Upper lobe of left lung (tissue), 4 donors: ENCODE measurements at regions not wholly inside any gene's neighbourhood (a gene's known extent, or its start where the extent isn't known, plus 50 kb on each side); places are given as distances from the start of the nearest gene placed in this dataset.

Experiments
- EP300 ChIP-seq, 4 donors: sonication (generic); formaldehyde crosslinking; IDR thresholded peaks; one replicate each; pipeline ENCODE4 v1.5.1; 2017; ENCODE audit warnings: antibody characterized with exemption in 4 of 4, control low read depth in 2 of 4
- POLR2A ChIP-seq, 4 donors: fragments of 450-650 bp; IDR thresholded peaks; one replicate each; pipeline ENCODE4 v1.5.1; 2016 to 2017; ENCODE audit warnings: antibody characterized with exemption in 4 of 4, mild to moderate bottlenecking in 2 of 4
- POLR2AphosphoS5 ChIP-seq, 2 donors: sonication (generic); formaldehyde crosslinking; IDR thresholded peaks; one replicate each; pipeline ENCODE4 v1.5.1; 2017; ENCODE audit warnings: antibody characterized with exemption in 2 of 2
- TF ChIP-seq, protein P1 (sequence below), 6 experiments: fragments of 450-650 bp in 4 of 6; fragments of 200-600 bp in 2 of 6; sonication (generic) in 2 of 6; IDR thresholded peaks; one replicate each; pipeline ENCODE4 v1.5.1; 2016 to 2019; ENCODE audit warnings: antibody characterized with exemption in 6 of 6

DNA sequence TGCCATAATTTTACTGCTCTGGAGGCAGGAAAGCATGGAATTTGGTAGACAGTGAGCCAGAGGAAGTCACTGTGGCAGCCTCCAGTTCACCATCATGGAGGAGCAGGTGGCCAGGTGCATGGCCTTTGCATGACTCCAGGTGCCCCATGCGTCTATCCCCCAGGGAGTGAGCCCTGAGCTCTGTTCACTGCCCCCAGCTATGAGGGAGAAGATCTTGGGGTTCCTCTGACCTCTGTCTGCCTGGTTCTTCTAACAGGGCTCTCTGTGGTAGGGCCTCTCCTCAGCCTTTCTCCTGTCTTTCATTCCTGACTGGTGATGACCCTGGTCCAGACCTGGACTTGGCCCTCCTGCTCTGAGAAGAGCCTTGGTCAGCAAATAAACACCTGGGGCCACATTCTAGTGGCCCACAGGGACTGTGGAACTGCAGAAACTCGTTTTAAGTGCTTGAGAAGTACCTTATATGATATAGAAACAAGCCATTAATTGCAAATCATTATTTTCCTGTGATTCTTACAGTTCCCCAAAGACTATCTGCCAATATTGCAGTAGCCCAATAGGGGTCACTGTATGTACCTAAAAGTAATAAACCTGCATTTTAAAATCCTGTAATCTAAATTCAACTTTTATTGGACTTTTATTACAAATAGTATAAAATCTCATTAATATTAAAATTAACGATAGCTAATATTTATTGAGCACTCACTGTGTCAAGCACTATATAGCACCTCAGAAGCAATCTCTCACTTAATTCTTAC is 120.0 kb upstream of the SYT13 start:
- TF ChIP-seq POLR2AphosphoS5 (IDR thresholded peaks at IDR 0.05) (no peak), POLR2A (IDR thresholded peaks at IDR 0.05) (no peak), EP300 (IDR thresholded peaks at IDR 0.05) (no peak)
- TF ChIP-seq, protein P1, sequence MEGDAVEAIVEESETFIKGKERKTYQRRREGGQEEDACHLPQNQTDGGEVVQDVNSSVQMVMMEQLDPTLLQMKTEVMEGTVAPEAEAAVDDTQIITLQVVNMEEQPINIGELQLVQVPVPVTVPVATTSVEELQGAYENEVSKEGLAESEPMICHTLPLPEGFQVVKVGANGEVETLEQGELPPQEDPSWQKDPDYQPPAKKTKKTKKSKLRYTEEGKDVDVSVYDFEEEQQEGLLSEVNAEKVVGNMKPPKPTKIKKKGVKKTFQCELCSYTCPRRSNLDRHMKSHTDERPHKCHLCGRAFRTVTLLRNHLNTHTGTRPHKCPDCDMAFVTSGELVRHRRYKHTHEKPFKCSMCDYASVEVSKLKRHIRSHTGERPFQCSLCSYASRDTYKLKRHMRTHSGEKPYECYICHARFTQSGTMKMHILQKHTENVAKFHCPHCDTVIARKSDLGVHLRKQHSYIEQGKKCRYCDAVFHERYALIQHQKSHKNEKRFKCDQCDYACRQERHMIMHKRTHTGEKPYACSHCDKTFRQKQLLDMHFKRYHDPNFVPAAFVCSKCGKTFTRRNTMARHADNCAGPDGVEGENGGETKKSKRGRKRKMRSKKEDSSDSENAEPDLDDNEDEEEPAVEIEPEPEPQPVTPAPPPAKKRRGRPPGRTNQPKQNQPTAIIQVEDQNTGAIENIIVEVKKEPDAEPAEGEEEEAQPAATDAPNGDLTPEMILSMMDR (IDR thresholded peaks at IDR 0.05), result no peak
